B cell (primary cell): ENCODE measurements at regions not wholly inside any gene's neighbourhood (a gene's known extent, or its start where the extent isn't known, plus 50 kb on each side); places are given as distances from the start of the nearest gene placed in this dataset.

Experiments used
- ATAC-seq: fragments of 200-7000 bp; cut with Tn5 transposase; one replicate; pipeline ENCODE4 v1.10.0; 2021; ENCODE audit warnings: low read depth, mild to moderate bottlenecking, moderate number of reproducible peaks, moderate library complexity
- CTCF ChIA-PET: fragments of 350-600 bp; sonication (Branson Sonifier 250); formaldehyde crosslinking; loops from one replicate; lab custom pipeline; 2021; ENCODE audit warnings: antibody characterized with exemption, inconsistent platforms; lab: Charles Lee
- POLR2A ChIA-PET: fragments of 350-600 bp; sonication (Branson Sonifier 250); formaldehyde crosslinking; loops from one replicate; lab custom pipeline; 2021; ENCODE audit warnings: antibody characterized with exemption; lab: Charles Lee
- DNase-seq: peaks from one replicate; pipeline ENCODE4 v3.0.0; 2013
- H2AFZ ChIP-seq: 2 replicates; pipeline ENCODE4 v1.6.1; 2012; ENCODE audit warnings: mild to moderate bottlenecking, low read depth, low read length; ENCODE audit not compliant: insufficient read depth, poor library complexity, severe bottlenecking
- H3K27ac ChIP-seq, 2 donors: 1 replicate in 1 of 2; 2 replicates in 1 of 2; pipeline ENCODE4 v1.5.1; 2012 to 2013; ENCODE audit warnings: low read length in 2 of 2, mild to moderate bottlenecking in 2 of 2, moderate library complexity in 1 of 2
- H3K27me3 ChIP-seq, 4 experiments: fragments of 200-600 bp in 1 of 4; sonication (generic) in 1 of 4; replicated peaks in 1 of 4; 1 replicate in 2 of 4; 2 replicates in 2 of 4; pipeline versions ENCODE4 v1.6.1 to v1.7.0; 2013 to 2016; ENCODE audit warnings: low read length in 3 of 4, mild to moderate bottlenecking in 2 of 4, mixed read lengths in 1 of 4, moderate library complexity in 1 of 4; ENCODE audit not compliant: insufficient read depth in 4 of 4, control insufficient read depth in 3 of 4; ENCODE audit errors: control extremely low read depth in 1 of 4
- H3K36me3 ChIP-seq, 2 experiments: replicated peaks in 1 of 2; 1 replicate in 1 of 2; 2 replicates in 1 of 2; pipeline versions ENCODE4 v1.6.1 to v1.7.1; 2013; ENCODE audit warnings: low read length in 1 of 2; ENCODE audit not compliant: insufficient read depth in 2 of 2, control insufficient read depth in 1 of 2; ENCODE audit errors: control extremely low read depth in 1 of 2, extremely low read depth in 1 of 2
- H3K4me1 ChIP-seq, 2 donors: fragments of 200-600 bp in 1 of 2; sonication (generic) in 1 of 2; 1 replicate in 1 of 2; 2 replicates in 1 of 2; pipeline versions ENCODE4 v1.5.1 to v1.6.1; 2013 to 2017; ENCODE audit warnings: low read length in 2 of 2; ENCODE audit not compliant: control insufficient read depth in 2 of 2, insufficient read depth in 2 of 2
- H3K4me2 ChIP-seq: replicated peaks from 2 replicates; pipeline ENCODE3; 2012; ENCODE audit warnings: mild to moderate bottlenecking, low read depth, low read length; ENCODE audit not compliant: poor library complexity, severe bottlenecking
- H3K4me3 ChIP-seq, 5 experiments: fragments of 200-600 bp in 1 of 5; sonication (generic) in 1 of 5; 1 replicate in 3 of 5; 2 replicates in 2 of 5; pipeline versions ENCODE4 v1.5.1 to v1.7.0; 2011 to 2016; ENCODE audit warnings: low read length in 4 of 5, mild to moderate bottlenecking in 4 of 5, low read depth in 2 of 5, control low read depth in 1 of 5, moderate library complexity in 1 of 5; ENCODE audit not compliant: insufficient read depth in 1 of 5; ENCODE audit errors: control extremely low read depth in 1 of 5, extremely low read depth in 1 of 5
- H3K79me2 ChIP-seq: fragments of 200-600 bp; sonication (generic); one replicate; pipeline ENCODE4 v1.6.0; 2016; ENCODE audit warnings: low read length; ENCODE audit not compliant: control insufficient read depth, insufficient read depth
- H3K9ac ChIP-seq: fragments of 200-600 bp; sonication (generic); 2 replicates; pipeline ENCODE4 v1.6.1; 2017; ENCODE audit warnings: mild to moderate bottlenecking, low read length, moderate library complexity
- H3K9me3 ChIP-seq, 3 donors: one replicate each; pipeline versions ENCODE4 v1.6.1 to v1.7.1; 2013; ENCODE audit warnings: low read length in 2 of 3; ENCODE audit not compliant: control insufficient read depth in 2 of 3, insufficient read depth in 1 of 3; ENCODE audit errors: control extremely low read depth in 1 of 3
- H4K20me1 ChIP-seq: 2 replicates; pipeline ENCODE4 v1.6.0; 2012; ENCODE audit warnings: mild to moderate bottlenecking, low read length; ENCODE audit not compliant: insufficient read depth, control insufficient read depth, poor library complexity, severe bottlenecking
- H3K27ac Mint-ChIP-seq: one replicate; pipeline ENCODE4 v1.8.0; 2021; ENCODE audit warnings: mixed read lengths
- H3K27me3 Mint-ChIP-seq: one replicate; pipeline ENCODE4 v1.8.0; 2021; ENCODE audit warnings: mixed read lengths
- H3K4me1 Mint-ChIP-seq: one replicate; pipeline ENCODE4 v1.8.0; 2021; ENCODE audit warnings: mixed read lengths
- H3K4me3 Mint-ChIP-seq: one replicate; pipeline ENCODE4 v1.8.0; 2021; ENCODE audit warnings: mixed read lengths
- H3K9me3 Mint-ChIP-seq: one replicate; pipeline ENCODE4 v1.8.0; 2022; ENCODE audit warnings: mixed read lengths; ENCODE audit not compliant: insufficient read depth
- EZH2 ChIP-seq: IDR thresholded peaks from 2 replicates; pipeline ENCODE4 v1.6.1; 2012; ENCODE audit warnings: borderline replicate concordance, low read depth, mild to moderate bottlenecking, moderate library complexity, low read length; ENCODE audit not compliant: insufficient read depth, poor library complexity, severe bottlenecking
- WGBS: methylation state at CpG from one replicate; pipeline ENCODE4 v1.1.5; 2013; ENCODE audit warnings: missing lambda C conversion rate; ENCODE audit not compliant: insufficient coverage; 5-methylcytosine and 5-hydroxymethylcytosine counted together
- intact Hi-C: fragments of 100-400 bp; cut with micrococcal nuclease; formaldehyde crosslinking; loops from one replicate; pipeline ENCODE4 v1.10.0; 2022
- TF ChIP-seq, protein P1 (sequence below): fragments of 200-600 bp; IDR thresholded peaks from one replicate; pipeline ENCODE4 v1.8.0; 2022; ENCODE audit warnings: antibody characterized with exemption, mild to moderate bottlenecking

- DNase-seq (no peak), ATAC-seq (no peak)
- Histone ChIP-seq H3K4me1 (no peaks in the 10 kb centered on the region), H2AFZ (no peak overlapping the region), H3K9ac (no peak overlapping the region), H3K27me3 (no peaks in the 10 kb centered on the region), H3K4me2 (no peak overlapping the region), H3K27ac (no peak overlapping the region), H3K79me2 (no peaks in the 10 kb centered on the region), H3K36me3 (no peaks in the 10 kb centered on the region), H3K9me3 (no peaks in the 10 kb centered on the region), H4K20me1 (no peaks in the 10 kb centered on the region), H3K4me3 (no peak overlapping the region)
- H3K27ac Mint-ChIP-seq = no peak overlapping the region
- ChIA-PET POLR2A (no interaction called here), CTCF (no interaction called here)
- H3K27me3 Mint-ChIP-seq = peaks cover 12% of the 10 kb centered on the region
- H3K9me3 Mint-ChIP-seq = peaks cover 1% of the 10 kb centered on the region
- no peaks in the 10 kb centered on the region for H3K4me1 Mint-ChIP-seq
- no peak overlapping the region for H3K4me3 Mint-ChIP-seq
- TF ChIP-seq, protein P1, sequence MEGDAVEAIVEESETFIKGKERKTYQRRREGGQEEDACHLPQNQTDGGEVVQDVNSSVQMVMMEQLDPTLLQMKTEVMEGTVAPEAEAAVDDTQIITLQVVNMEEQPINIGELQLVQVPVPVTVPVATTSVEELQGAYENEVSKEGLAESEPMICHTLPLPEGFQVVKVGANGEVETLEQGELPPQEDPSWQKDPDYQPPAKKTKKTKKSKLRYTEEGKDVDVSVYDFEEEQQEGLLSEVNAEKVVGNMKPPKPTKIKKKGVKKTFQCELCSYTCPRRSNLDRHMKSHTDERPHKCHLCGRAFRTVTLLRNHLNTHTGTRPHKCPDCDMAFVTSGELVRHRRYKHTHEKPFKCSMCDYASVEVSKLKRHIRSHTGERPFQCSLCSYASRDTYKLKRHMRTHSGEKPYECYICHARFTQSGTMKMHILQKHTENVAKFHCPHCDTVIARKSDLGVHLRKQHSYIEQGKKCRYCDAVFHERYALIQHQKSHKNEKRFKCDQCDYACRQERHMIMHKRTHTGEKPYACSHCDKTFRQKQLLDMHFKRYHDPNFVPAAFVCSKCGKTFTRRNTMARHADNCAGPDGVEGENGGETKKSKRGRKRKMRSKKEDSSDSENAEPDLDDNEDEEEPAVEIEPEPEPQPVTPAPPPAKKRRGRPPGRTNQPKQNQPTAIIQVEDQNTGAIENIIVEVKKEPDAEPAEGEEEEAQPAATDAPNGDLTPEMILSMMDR = no peak
- TF ChIP-seq EZH2 = no peak
- intact Hi-C loops = no loop called here
These were observed 60.5 kb upstream of the GHITM start for GRCh38 chr10:84078771-84079170.

DNA sequence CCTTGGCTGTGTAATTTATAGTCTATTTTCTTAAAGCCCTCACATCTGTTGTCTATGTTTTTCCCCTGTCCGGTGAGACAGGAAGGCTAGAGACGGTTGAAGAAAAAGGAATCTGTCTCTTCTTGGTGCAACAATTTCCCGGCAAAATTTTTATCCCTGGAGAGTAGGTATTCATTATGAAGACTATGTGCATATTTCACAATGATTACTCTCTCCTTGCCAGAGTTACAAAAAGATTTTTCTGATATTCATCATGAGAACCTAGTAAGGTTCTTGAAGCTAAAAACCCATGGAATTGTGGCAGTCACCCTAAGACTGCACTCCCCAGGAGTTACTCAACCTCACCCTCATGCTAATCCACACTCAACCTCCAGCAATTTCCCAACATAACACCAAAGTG lies 55.0 kb upstream of the GHITM start:
- H3K36me3 ChIP-seq = no peaks in the 10 kb centered on the region
- H2AFZ ChIP-seq = no peak overlapping the region
- intact Hi-C loops = no loop called here
- ChIA-PET CTCF (no interaction called here), POLR2A (no interaction called here)
- no peak overlapping the region for H3K27ac ChIP-seq
- no peak overlapping the region for H3K9ac ChIP-seq
- no peaks in the 10 kb centered on the region for H4K20me1 ChIP-seq
- H3K4me2 ChIP-seq = no peak overlapping the region
- no CpG with 5 or more reads among the region's 3 CpGs for WGBS
- TF ChIP-seq EZH2 = no peak
- TF ChIP-seq, protein P1 = no peak
- no peaks in the 10 kb centered on the region for H3K4me1 Mint-ChIP-seq
- H3K27me3 ChIP-seq = no peaks in the 10 kb centered on the region
- peaks cover 0 to 1% (median 0%) of the 10 kb centered on the region in 3 donors for H3K9me3 ChIP-seq
- no peaks in the 10 kb centered on the region for H3K4me1 ChIP-seq
- no peak overlapping the region for H3K4me3 Mint-ChIP-seq
- ATAC-seq (no peak), DNase-seq (no peak)
- peaks cover 30% of the 10 kb centered on the region for H3K27me3 Mint-ChIP-seq
- peaks cover 6% of the 10 kb centered on the region for H3K9me3 Mint-ChIP-seq
- H3K4me3 ChIP-seq = no peak overlapping the region
- H3K79me2 ChIP-seq = no peaks in the 10 kb centered on the region
- H3K27ac Mint-ChIP-seq = no peak overlapping the region
